Adrenal gland (tissue), 5 donors: ENCODE measurements at regions not wholly inside any gene's neighbourhood (a gene's known extent, or its start where the extent isn't known, plus 50 kb on each side); places are given as distances from the start of the nearest gene placed in this dataset.

Experiments
- CTCF ChIP-seq, 6 experiments: fragments of 450-650 bp in 4 of 6; fragments of 200-600 bp in 2 of 6; sonication (generic) in 1 of 6; IDR thresholded peaks; 1 replicate in 5 of 6; 2 replicates in 1 of 6; pipeline versions ENCODE4 v1.5.1 to v1.8.0; 2016 to 2021; ENCODE audit warnings: antibody characterized with exemption in 6 of 6, mild to moderate bottlenecking in 2 of 6, moderate library complexity in 1 of 6
- POLR2A ChIP-seq, 2 donors: fragments of 450-650 bp; IDR thresholded peaks; one replicate each; pipeline ENCODE4 v1.6.1; 2017; ENCODE audit warnings: antibody characterized with exemption in 2 of 2, mild to moderate bottlenecking in 2 of 2, moderate library complexity in 1 of 2
- donor health status: DM: no; HTN: no; CAD: no.

GRCh38 chr5:117679046-117679445 lies 1104.4 kb upstream of the SEMA6A start:
- no peak for TF ChIP-seq CTCF (IDR thresholded peaks at IDR 0.05)
- no peak for TF ChIP-seq POLR2A (IDR thresholded peaks at IDR 0.05)
